NCI-H2081 (cell line): ENCODE measurements at regions not wholly inside any gene's neighbourhood (a gene's known extent, or its start where the extent isn't known, plus 50 kb on each side); places are given as distances from the start of the nearest gene placed in this dataset.

ENCODE experiments used
- DNase-seq, 2 experiments: peaks; one replicate each; lab custom pipeline; 2025; lab: John Stamatoyannopoulos, UW

DNA sequence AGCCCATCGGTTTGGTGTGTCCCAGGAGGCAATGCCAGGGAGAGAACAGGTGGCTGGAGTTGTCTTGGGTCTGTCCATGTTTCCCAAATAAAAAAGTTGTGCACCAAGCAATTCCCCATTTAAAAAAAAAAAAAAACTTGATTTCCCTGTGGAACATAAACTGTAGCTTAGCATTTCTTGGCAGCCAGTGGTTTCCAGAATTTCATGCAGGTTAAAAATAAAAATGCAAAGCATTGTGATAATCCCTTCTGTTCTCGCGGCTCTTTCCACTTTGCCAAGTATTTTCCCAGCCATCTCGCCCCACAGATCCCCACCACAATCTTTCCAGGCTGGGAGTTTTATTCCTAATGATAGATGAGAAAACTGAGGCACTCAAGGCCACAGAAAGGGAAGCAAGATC is 51.4 kb upstream of the MSX1 start:
- DNase-seq: no peak

DNA sequence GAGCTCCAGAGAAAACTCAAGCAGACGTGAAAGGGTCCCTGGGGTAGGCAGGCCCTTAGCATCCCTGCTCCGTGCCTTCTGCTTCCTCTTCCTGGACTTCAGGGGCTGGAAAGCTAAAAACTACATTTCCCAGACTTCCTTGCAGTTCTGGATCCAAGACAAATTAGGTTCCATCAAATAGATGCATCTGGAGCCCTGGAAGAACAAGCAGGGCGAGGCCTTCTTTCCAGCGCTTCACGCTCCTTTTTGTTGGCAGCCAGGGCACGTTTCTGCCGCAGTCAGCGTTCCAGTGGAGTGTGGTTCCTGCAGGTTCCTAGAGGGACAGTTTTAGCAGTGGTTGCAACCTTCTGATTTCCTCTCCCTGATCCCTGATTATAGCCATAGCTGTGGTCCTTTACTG is 53.6 kb upstream of the MSX1 start:
- DNase-seq: no peak

DNA sequence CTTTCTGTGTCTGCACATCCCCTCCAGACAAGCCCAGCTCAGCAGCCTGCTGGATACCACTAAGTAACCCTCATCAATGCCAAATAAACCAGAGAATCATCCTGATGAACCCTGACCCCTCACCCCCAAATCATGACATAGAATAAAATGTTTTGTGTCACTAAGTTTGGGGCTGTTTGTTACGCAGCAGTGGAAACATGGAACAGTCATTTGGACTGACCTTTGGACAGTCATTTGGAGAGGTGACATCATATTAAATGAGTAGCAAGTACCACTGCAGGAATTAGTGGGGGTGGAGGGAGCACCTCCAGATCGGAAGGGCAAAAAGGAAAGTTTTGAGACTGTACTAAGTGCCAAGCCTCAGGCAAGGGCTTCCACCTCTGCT is 55.6 kb upstream of the MSX1 start:
- DNase-seq: no peak

DNA sequence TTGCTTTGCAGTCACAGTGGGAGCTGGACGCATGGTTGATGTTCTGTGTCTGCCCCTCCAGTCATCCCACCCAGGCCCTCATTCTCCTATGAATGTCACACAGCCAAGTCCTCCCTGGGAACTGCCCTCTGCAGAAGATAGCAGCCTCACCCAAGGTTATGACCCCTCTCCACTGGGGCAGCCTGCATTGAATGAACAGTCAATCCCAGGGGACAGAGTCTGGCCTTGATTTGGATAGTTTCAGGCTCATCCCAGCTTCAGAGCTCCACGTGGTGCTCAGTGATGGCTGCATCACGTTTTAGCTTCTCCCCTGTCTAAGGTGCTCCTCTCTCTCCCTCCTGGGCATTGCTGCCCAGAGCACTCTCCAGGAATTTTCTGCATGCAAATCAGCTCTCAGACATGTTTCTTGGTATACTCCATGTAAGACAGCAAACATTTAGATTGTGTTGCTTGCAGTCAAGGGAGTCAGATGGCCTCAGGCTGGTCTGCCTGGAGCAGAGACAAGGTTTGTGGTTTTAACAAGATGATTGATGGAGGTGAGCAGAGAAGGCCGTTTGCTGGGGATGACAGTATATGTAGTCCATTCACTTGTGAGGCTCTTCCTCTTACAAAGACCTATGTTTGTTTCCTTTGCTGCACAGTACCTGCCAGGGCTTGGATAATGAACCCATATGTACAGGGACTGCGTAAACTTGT is 56.1 kb upstream of the MSX1 start:
- no peak for DNase-seq

DNA sequence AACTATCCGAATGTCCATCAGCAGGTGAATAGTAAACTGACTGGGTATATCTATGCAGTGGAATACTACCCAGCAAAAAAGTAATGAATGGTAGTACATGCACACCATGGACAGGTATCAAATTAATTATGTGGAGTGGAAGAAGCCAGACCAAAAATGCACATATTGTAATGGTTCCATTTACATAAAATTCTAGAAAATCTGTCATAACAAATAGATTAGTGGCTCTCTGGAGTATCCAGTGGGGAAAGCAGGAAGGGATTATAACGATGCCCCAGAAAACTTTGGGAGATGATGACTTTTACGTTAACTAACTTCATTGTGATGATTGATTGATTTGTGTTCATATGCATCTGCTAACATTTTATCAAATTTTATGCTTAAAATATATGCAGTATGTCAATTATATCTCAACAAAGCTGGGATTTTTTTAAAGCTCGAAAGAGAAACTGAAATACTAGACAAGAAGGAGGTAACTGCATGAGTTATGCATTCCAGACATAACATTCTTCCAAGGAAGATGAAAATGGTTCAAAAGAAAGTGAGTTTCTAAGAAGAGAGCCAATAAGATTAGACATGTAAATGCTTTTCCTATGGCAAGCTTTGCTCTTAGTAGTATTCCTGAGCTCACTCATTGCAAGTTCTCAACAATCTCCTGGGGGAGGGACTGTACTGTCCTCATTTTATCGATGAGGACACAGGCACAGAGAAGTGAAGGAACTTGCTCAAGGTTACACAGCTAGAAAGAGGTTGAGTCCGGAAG is 58.6 kb upstream of the MSX1 start:
- DNase-seq: no peak

DNA sequence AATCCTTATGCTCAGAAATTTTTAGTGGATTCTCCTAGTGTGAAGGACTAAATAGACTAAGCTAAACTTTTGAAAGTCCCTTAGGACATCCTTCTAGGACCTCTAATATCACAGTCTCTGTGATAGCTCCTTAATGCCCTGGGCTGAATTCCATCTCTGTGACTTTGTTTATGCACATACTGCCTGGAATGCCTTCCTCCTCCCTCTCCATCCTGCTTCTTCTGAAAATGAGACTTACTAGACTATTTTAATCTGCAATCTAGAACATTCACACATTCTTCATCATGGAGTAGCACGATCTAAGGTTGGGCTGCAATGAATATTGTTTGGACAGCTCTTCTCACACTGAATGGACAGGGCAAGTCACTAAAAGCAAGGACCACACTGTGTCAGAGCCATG is 65.0 kb upstream of the MSX1 start:
- no peak for DNase-seq

DNA sequence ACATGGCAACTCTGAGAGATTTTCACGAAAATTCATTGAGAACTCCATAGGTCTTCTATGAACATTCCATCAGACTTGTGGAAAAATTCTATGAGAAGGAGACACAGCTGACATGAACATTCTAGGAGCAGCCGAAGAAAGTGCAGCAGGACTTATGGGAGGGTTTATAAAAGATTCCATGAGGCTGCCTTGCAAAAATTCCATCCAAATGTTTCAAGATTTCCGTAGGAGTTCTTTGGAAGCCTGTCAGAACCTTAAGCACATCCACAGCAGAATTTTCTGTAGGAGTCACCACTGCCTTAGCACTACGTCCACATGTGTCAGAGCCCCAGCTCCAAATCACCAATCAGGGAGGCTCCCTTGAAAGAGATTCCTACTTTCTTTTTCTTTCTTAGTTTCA is 67.0 kb upstream of the MSX1 start:
- DNase-seq: no peak

DNA sequence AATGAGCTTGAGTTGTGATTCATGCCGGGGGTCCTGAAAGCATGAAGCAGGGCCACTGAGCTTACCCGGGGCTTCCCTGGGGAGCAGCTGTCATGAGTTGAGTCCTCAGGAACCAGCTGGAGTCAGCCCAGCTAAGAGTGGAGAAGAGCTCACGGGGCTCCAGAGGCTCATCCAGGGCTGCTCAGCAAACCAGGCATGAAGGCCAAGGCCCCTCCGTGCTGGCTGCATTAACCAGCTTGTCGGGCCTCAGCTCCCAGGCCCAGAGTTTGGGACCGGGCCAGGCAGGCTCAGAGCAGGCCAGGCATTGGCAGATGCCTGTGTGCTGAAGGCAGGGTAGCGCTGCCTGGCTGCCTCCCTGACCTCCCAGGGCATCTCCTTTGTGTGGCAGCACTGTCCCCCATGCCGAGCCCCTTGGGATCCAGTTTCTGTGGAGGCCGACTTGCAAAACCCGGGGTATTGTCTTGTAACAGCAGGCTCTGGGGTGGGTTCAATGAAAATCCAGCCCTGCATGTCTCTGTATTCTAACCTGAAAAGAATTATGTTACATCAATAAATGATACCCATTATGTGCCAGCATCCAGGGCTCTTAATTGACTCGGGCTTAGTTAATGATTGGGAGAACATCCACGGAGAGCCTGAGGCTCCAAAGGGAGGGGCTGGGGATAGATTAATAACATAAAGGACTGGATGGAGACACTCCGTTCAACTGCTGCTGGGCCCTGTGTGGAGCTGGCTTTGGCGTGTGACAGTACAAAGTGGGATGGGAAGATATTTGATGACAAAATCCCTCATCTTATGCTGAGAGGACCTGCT is 68.0 kb upstream of the MSX1 start:
- DNase-seq: no peak

DNA sequence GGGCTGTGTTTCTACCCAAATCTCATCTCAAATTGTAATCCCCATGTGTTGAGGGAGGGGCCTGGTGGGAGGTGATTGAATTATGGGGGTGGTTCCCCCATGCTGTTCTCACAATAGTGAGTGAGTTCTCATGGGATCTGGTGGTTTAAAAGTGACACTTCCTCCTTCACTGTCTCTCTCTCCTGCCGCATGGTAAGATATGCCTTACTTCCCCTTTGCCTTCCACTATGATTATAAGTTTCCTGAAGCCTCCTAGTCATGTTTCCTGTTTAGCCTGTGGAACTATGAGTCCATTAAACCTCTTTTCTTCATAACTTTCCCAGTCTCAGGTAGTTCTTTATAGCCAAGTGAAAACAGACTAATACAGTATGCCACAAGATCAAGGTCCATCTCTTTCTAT is 70.0 kb upstream of the MSX1 start:
- DNase-seq: no peak

DNA sequence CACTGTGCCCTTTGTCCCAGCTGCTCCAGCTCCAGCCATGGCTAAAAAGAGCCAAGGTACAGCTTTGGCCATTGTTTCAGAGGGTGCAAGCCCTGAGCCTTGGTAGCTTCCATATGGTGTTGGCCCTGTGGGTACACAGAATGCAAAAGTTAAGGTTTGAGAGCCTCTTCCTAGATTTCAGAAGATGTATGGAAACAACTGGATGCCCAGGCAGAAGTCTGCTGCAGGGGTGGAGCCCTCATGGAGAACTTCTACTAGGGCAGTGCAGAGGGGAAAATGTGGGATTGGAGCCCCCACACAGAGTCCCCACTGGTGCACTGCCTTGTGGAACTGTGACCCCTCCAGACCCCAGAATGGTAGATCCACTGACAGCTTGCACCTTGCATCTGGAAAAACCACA is 70.9 kb upstream of the MSX1 start:
- DNase-seq: no peak

DNA sequence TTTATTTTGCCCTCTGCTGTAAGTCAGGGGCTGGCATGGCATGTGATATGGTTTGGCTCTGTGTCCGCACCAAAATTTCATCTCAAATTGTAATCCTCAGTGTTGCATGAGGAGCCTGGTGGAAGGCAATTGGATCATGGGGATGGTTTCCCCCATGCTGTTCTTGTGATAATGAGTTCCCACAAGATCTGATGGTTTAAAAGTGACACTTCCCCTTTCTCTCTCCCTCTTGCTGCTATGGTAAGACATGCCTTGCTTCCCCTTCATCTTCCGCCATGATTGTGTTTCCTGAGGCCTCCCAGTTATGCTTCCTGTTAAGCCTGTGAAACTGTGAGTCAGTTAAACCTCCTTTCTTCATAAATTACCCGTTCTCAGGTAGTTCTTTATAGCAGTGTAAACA is 72.0 kb upstream of the MSX1 start:
- no peak for DNase-seq

DNA sequence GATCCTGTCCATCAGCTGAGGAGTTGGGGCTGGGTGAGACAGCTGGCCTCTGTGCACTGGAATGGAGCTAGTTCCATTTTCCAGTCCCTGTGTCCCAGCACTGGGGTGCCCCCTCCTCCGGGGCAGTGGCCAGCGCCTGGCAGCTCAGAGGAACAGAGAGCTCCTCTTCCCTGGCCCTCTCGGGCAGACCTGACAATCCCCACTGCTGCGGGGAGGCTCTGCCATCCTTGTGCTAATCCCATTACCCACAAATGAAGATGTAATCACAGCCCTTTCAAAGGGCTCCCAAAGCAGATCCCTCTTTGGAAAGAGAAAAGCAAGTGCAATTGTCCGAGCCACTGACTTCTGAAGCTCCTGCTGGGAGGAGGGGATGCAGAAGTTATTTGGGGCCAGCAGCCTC is 75.1 kb upstream of the MSX1 start:
- DNase-seq: no peak

DNA sequence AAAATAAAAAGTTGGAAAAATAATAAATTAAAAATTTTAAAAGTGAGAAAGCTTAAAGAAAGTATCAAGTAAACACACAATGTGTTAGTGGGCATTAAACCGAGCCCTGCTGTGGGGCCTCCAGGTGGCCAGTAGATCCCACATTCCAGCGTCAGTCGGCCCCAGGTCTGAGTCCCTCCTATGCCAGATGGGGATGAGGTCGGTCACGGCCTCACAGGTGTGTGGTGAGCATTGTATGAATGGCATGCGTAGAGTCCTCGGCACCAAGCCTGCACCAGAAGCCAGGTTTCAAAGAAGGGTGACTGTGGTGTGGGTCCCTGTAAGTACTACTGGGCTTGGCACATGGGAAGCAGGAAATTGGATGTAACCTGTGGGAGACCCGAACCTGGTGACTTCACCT is 75.6 kb upstream of the MSX1 start:
- no peak for DNase-seq

DNA sequence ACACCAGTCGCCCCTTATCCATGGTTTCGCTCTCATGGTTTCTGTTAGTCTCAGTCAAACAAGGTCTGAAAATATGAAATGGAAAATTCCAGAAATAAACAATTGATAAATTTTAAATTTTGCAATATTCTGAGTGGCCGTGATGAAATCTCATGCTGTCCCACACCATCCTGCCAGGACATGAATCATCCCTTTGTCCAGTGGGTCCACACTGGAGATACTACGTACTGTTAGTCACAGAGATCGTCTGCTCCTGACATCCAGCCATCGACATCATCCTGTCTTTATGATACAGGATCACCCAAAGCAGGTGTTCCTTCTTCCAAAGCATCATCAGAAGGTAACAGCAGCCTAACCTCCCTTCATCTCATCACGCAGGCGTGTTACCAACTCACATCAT is 76.5 kb upstream of the MSX1 start:
- no peak for DNase-seq

DNA sequence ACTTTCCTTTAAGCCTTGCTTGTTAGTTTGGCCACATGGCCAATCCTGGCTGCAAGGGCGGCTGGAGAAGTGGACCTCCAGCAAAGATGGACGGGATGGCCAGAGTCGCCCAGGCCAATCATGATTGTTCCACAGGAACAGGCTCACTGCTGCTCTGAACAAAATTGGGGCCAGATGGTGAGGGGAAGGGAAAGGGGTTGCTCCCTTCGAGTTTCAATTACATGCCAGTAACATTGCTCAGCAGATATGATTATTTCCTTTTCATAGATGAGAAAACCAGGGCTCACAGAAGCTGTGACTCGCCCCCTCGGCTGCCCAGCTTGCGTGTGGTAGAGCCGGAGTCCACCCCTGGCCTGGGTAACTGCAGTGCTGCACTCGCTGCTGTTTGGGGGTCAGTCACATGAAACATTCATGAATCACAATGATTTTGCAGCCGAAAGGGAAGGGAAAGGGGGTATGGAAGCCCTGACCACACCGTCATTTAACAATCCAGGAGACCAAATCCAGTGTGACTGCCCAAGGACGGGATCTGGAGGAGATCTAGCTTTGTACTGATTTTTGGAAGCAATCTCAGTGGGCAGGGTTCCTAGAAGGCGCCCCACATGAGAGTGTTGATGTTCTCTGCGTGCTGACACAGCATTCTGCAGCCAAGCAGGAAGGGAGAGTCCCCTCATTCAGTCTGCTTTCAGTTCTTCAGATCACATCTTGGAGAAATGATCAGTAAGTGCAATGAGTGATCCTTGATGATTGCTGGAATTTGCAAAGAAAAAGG is 77.3 kb upstream of the MSX1 start:
- no peak for DNase-seq

DNA sequence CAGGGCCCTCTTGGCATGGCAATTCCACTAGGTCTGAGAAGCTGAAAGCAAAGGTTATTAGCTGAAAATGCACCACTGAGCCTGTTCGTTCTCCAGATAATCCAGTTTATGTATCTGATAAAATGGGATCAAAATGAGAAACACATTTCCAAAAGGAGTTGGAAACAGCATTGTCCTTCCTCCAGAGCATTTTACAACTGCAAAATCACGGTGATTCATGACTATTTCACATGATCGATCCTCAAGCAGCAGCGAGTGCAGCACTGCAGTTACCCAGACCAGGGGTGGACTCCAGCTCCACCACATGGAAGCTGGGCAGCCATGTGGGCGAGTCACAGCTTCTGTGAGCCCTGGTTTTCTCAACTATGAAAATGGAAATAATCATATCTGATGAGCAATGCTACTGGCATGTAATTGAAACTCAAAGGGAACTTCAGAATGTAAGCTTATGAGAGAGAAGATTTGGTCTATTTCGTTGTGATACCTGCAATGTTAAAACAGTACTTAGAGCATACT is 78.7 kb upstream of the MSX1 start:
- no peak for DNase-seq

DNA sequence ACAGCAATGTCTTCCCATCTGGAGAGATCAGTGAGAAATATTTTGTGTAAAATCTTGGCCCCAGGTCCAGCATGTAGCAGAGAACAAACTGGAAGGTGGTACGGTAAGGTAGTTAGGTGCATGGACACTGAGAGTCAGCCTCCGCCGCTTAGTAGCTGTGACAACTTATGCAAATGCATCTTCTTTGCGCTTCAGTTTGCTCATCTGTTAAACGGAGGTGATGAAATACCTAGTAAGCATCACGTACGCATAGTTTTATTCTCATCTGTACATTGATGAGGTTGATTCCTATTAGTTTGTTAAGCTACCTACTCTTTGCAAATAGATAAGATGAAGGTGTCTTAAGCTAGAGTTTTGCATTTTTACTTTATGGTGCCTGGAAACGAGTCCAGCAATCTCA is 80.0 kb upstream of the MSX1 start:
- no peak for DNase-seq

DNA sequence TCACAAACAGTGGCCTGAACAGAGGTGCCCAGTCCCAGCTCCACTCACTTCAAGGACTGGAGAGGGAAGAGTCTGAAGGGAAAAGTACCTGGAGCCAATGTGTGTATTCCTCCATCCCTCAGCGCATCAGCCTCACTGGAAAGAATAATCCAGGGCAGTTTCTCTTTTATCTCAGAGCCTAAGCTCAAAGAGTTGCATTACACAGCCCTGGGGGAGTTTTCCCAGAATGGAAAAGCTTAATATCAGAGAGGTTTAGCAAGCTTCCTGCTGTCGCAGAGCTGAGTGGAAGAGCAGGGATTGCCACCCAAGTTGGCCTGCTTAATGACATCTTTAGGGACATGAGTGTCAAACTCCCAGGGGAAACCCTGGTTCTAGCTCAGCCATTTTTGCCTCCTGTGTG is 80.4 kb upstream of the MSX1 start:
- DNase-seq: no peak

DNA sequence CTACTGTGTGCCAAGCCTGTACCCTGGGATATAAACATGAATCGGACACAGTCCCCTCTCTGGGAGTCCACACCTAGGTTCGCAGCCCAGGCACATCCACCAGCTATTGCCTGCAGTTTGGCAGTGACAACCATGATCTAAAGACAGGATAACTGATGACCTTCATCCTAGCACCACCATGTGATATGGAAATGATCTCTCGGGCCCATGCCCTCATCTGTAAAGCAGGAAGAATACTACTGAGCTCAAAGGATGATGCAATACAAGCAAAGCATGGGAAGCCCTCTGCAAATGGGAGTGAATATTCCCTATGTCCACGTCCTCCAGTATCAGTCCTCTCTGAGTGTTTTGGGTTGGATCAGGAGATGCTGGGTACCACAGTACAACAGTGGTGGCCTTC is 80.9 kb upstream of the MSX1 start:
- DNase-seq: no peak

DNA sequence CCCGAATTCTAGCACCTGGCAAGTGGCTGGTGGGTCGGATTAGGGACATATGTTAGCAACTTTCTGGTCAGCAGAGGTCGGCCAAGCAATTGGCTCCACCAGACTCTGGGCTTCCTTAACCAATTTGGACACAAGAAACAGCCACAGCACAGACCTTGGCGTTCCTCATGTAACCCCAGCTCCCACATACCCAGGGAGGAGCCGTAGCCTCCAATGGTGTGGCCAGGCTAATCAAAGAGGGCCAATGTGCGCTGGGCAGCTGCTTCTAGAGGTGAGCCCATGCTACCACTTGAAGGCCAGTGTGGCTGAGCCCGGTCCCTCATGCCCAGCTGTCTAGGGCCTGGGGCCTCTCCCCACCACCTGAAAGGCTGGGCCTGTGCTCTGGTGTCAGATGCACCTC is 82.5 kb upstream of the MSX1 start:
- no peak for DNase-seq

DNA sequence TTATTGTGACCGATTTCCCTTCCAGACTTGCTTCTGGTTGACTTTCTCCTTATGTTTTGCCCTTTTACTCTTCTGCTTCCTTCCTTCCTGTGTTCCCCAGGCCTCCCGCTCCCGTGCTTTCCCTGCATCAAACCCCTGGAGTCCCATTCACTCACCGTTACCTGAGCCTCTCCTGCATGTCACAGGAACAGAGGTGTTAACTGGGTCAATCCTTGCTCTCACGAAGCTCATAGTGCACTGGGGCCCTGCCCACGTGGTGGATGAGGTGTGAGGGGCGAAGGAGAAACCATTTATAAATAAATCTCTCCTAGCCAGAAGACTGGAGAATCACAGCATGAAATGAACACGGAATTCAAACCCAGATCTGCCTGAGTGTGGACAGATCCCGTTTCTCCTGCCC is 83.1 kb upstream of the MSX1 start:
- DNase-seq: no peak

DNA sequence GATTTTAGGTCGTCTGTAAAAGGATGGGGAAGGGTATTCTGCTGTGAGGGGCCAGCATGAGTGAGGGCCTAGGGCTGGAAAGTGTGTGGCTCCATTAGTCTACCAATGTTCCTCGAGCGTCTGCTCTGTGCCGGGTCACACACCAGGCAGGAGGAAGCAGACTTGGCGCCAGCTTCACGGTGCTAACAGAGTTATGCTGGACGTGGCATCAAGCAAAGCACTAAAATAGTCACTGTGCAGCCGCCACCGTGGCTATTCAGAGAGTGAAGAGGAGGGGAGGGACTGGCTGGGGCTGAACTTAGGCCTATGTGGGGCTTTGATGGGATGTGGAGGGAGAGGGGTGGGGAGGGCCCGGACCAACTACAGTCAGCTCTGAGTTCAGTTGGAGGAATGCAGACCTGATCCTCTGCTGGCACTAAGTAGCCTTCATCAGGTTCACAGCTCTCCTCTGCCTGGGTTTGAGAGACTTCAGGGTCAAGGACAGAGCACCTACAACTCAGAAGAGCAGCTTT is 83.9 kb upstream of the MSX1 start:
- DNase-seq: no peak
